ENCODE measurements at regions not wholly inside any gene's neighbourhood (a gene's known extent, or its start where the extent isn't known, plus 50 kb on each side); places are given as distances from the start of the nearest gene placed in this dataset.

DNA sequence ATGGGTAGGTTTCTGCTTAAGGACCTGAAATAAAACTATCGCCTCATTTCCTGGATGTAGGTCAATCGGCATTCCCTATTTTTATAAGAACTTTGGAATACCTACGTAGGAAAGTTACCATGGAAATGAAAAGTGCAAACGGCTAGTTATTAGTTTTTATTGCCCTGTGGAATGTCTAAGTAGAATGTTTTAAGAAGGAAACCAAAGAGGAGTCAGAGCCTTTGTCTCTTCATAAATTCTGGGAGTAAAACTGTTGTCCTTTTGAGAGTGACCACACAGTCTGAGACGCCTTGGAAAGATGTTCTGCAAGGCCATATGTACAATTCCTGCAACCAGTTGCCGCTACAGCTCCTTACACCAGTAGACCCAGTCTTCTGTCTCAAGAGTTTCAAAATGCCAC lies 176.0 kb upstream of the SEL1L start:
- no peak for FAIRE-seq
- Histone ChIP-seq H3K36me3 (ENCODE audit: control insufficient read depth in 2 of 3, insufficient read depth in 3 of 3, low read length in 3 of 3) (no peaks in the 10 kb centered on the region), H3K4me1 (ENCODE audit: control insufficient read depth in 2 of 3, insufficient read depth in 2 of 3, low read depth in 1 of 3, low read length in 3 of 3) (no peaks in the 10 kb centered on the region), H3K9ac (ENCODE audit: low read length in 3 of 3) (no peak overlapping the region), H3K27ac (ENCODE audit: low read depth in 2 of 2, low read length in 2 of 2) (no peak overlapping the region), H3K9me3 (ENCODE audit: control insufficient read depth in 2 of 3, insufficient read depth in 1 of 3, low read length in 3 of 3) (no peaks in the 10 kb centered on the region), H3K27me3 (ENCODE audit: control insufficient read depth, insufficient read depth, low read length) (no peaks in the 10 kb centered on the region), H3K4me3 (ENCODE audit: low read length in 3 of 3) (no peak overlapping the region)
- intact Hi-C loops (cut with DNase I) = no loop called here
- DNase-seq = peak in 1 of 5 donors; percentile 39
- TF ChIP-seq, protein P1, sequence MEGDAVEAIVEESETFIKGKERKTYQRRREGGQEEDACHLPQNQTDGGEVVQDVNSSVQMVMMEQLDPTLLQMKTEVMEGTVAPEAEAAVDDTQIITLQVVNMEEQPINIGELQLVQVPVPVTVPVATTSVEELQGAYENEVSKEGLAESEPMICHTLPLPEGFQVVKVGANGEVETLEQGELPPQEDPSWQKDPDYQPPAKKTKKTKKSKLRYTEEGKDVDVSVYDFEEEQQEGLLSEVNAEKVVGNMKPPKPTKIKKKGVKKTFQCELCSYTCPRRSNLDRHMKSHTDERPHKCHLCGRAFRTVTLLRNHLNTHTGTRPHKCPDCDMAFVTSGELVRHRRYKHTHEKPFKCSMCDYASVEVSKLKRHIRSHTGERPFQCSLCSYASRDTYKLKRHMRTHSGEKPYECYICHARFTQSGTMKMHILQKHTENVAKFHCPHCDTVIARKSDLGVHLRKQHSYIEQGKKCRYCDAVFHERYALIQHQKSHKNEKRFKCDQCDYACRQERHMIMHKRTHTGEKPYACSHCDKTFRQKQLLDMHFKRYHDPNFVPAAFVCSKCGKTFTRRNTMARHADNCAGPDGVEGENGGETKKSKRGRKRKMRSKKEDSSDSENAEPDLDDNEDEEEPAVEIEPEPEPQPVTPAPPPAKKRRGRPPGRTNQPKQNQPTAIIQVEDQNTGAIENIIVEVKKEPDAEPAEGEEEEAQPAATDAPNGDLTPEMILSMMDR (IDR thresholded peaks at IDR 0.05; ENCODE audit: borderline replicate concordance, extremely low read depth, insufficient read depth) = no peak

DNA sequence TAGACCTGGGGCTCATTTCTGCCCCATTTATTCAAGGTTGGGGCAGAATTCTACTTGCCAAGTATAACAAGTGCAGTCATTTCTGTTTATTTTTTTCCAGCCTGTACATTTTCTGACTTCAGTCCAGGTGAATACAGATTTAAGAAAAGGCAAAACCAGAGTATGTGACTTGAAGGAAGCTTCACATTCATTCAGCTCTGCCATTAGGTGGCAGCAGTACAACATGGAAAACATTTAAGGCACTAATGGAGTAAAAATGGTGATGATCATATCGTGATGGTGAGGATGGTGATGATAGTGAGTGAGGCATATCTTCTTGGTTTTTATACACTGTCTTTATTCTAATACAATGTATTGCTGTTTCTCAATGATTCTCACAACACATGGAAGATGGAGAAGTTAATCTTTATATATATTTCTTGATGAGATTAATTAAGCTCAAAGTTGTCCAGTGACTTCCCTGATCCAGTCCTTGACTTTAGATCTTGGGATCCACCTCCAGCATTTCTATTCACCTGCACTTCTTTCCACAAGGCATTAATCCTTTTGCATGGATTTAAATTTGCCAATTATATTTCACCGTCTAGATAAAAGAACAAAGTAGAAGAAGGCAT lies 176.7 kb upstream of the SEL1L start:
- FAIRE-seq = no peak
- TF ChIP-seq, protein P1 (IDR thresholded peaks at IDR 0.05; ENCODE audit: borderline replicate concordance, extremely low read depth, insufficient read depth) = peak; percentile 59
- Histone ChIP-seq H3K4me1 (ENCODE audit: control insufficient read depth in 2 of 3, insufficient read depth in 2 of 3, low read depth in 1 of 3, low read length in 3 of 3) (no peaks in the 10 kb centered on the region), H3K36me3 (ENCODE audit: control insufficient read depth in 2 of 3, insufficient read depth in 3 of 3, low read length in 3 of 3) (no peaks in the 10 kb centered on the region), H3K4me3 (ENCODE audit: low read length in 3 of 3) (no peak overlapping the region), H3K27me3 (ENCODE audit: control insufficient read depth, insufficient read depth, low read length) (no peaks in the 10 kb centered on the region), H3K27ac (ENCODE audit: low read depth in 2 of 2, low read length in 2 of 2) (no peak overlapping the region), H3K9me3 (ENCODE audit: control insufficient read depth in 2 of 3, insufficient read depth in 1 of 3, low read length in 3 of 3) (no peaks in the 10 kb centered on the region), H3K9ac (ENCODE audit: low read length in 3 of 3) (no peak overlapping the region)
- intact Hi-C loops (cut with DNase I) = no loop called here
- peak in 3 of 5 donors; percentile 31 to 80 (median 72) for DNase-seq

DNA sequence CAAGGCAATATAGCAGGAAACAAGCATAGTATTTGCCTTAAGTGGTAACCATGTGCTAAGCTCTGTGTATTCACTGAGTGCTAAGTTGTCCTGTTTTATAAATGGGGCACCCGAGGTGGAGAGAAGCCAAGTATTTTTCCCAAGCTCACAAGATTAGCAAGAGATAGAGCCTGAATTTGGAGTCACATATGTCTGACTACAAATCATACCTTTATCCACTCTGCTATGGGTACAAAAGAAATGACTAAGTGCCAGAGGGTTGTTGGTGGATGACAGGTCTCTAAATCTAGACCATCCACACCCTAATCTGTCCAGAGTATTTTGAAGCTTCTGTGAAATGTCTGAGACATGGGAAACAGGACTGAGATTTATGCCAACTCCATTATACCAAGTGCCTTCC lies 182.1 kb upstream of the SEL1L start:
- DNase-seq (no peak), FAIRE-seq (no peak)
- TF ChIP-seq, protein P1 (IDR thresholded peaks at IDR 0.05; ENCODE audit: borderline replicate concordance, extremely low read depth, insufficient read depth) = no peak
- Histone ChIP-seq H3K4me3 (ENCODE audit: low read length in 3 of 3) (no peak overlapping the region), H3K4me1 (ENCODE audit: control insufficient read depth in 2 of 3, insufficient read depth in 2 of 3, low read depth in 1 of 3, low read length in 3 of 3) (no peaks in the 10 kb centered on the region), H3K27ac (ENCODE audit: low read depth in 2 of 2, low read length in 2 of 2) (no peak overlapping the region), H3K9me3 (ENCODE audit: control insufficient read depth in 2 of 3, insufficient read depth in 1 of 3, low read length in 3 of 3) (no peaks in the 10 kb centered on the region), H3K36me3 (ENCODE audit: control insufficient read depth in 2 of 3, insufficient read depth in 3 of 3, low read length in 3 of 3) (no peaks in the 10 kb centered on the region), H3K9ac (ENCODE audit: low read length in 3 of 3) (no peak overlapping the region), H3K27me3 (ENCODE audit: control insufficient read depth, insufficient read depth, low read length) (no peaks in the 10 kb centered on the region)
- intact Hi-C loops (cut with DNase I) = no loop called here

DNA sequence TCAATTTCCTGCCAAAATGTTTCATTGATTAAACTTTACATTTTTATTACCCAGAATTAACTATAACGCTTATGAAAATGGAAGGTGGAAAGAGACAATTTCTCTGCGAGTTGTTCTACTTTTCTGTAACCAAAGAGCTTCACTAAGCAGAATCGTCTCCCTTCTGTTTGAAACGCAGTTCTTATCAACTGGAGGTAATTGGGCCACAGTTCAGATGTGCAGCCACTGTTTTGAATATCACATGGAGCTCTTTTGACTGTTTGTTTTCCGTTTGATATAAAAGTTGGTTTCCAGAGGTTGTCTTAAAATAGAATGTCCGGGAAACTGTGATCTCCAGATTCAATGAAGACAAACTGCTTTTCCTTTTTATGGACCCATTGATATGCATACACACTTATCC lies 183.3 kb upstream of the SEL1L start:
- Histone ChIP-seq H3K36me3 (ENCODE audit: control insufficient read depth in 2 of 3, insufficient read depth in 3 of 3, low read length in 3 of 3) (no peaks in the 10 kb centered on the region), H3K27me3 (ENCODE audit: control insufficient read depth, insufficient read depth, low read length) (no peaks in the 10 kb centered on the region), H3K4me1 (ENCODE audit: control insufficient read depth in 2 of 3, insufficient read depth in 2 of 3, low read depth in 1 of 3, low read length in 3 of 3) (no peaks in the 10 kb centered on the region), H3K9ac (ENCODE audit: low read length in 3 of 3) (no peak overlapping the region), H3K27ac (ENCODE audit: low read depth in 2 of 2, low read length in 2 of 2) (no peak overlapping the region), H3K4me3 (ENCODE audit: low read length in 3 of 3) (no peak overlapping the region), H3K9me3 (ENCODE audit: control insufficient read depth in 2 of 3, insufficient read depth in 1 of 3, low read length in 3 of 3) (no peaks in the 10 kb centered on the region)
- FAIRE-seq (no peak), DNase-seq (no peak)
- TF ChIP-seq, protein P1 (IDR thresholded peaks at IDR 0.05; ENCODE audit: borderline replicate concordance, extremely low read depth, insufficient read depth) = no peak
- intact Hi-C loops (cut with DNase I) = no loop called here

All from kidney (tissue), 13 donors.